HepG2 (cell line): ENCODE measurements at regions not wholly inside any gene's neighbourhood (a gene's known extent, or its start where the extent isn't known, plus 50 kb on each side); places are given as distances from the start of the nearest gene placed in this dataset.

Experiments
- ATAC-seq: fragments of 200-7000 bp; cut with Tn5 transposase; 3 replicates; pipeline ENCODE4 v1.9.1; 2020; ENCODE audit warnings: mild to moderate bottlenecking, moderate library complexity
- BruUV-seq: library from RNA; stranded (reverse); fragments of 400-500 nt; replicated peaks from 2 replicates; lab custom pipeline; 2021; lab: Mats Ljungman, UMichigan
- CTCF ChIA-PET: fragments of 300-600 bp; formaldehyde crosslinking; extraction: SDS; loops from one replicate; lab custom pipeline; 2021; ENCODE audit warnings: low total read pairs, inconsistent platforms, low intra/inter-chr PET ratio; lab: Yijun Ruan, JAX
- POLR2A ChIA-PET: fragments of 350-600 bp; sonication (Branson Sonifier 250); formaldehyde crosslinking; loops from one replicate; lab custom pipeline; 2020; ENCODE audit warnings: antibody characterized with exemption, inconsistent platforms; lab: Yijun Ruan, JAX
- DNase-seq: peaks from one replicate; pipeline ENCODE4 v3.0.0-alpha.2; 2015; ENCODE audit warnings: low spot score
- FAIRE-seq: peaks from 3 replicates; lab custom pipeline; 2011; peaks lifted over from hg19 to GRCh38; lab: Jason Lieb, UNC
- H2AFZ ChIP-seq: one replicate; pipeline ENCODE4 v1.6.1; 2011; ENCODE audit warnings: low read length, inconsistent platforms
- H3K27ac ChIP-seq: fragments of 300-600 bp; 3 replicates; pipeline ENCODE4 v1.8.0; 2011; ENCODE audit warnings: mixed run types, mild to moderate bottlenecking, mixed read lengths, low read length, inconsistent platforms; ENCODE audit not compliant: insufficient read depth; ENCODE audit errors: extremely low read length
- H3K27me3 ChIP-seq, 2 experiments: fragments of 200-600 bp in 1 of 2; 2 replicates in 1 of 2; 3 replicates in 1 of 2; pipeline versions ENCODE4 v1.6.0 to v1.8.0; 2011; ENCODE audit warnings: low read length in 2 of 2, mild to moderate bottlenecking in 2 of 2, moderate library complexity in 2 of 2, inconsistent platforms in 1 of 2; ENCODE audit not compliant: insufficient read depth in 2 of 2, control insufficient read depth in 1 of 2
- H3K36me3 ChIP-seq, 2 experiments: fragments of 200-600 bp in 1 of 2; replicated peaks in 1 of 2; 2 replicates in 1 of 2; 3 replicates in 1 of 2; pipeline versions ENCODE4 v1.5.1 to v1.8.0; 2011; ENCODE audit warnings: low read length in 2 of 2, inconsistent platforms in 1 of 2; ENCODE audit not compliant: insufficient read depth in 2 of 2, control insufficient read depth in 1 of 2
- H3K4me1 ChIP-seq: 2 replicates; pipeline ENCODE4 v1.5.1; 2012; ENCODE audit warnings: low read length, inconsistent platforms; ENCODE audit not compliant: insufficient read depth
- H3K4me2 ChIP-seq: 2 replicates; pipeline ENCODE4 v1.6.0; 2011; ENCODE audit warnings: low read depth, low read length, inconsistent platforms
- H3K4me3 ChIP-seq, 3 experiments: fragments of 200-600 bp in 1 of 3; sonication (generic), shearing (Covaris generic) in 1 of 3; replicated peaks in 1 of 3; 2 replicates each; pipeline ENCODE4 v1.5.1; 2011 to 2016; ENCODE audit warnings: low read length in 3 of 3, inconsistent platforms in 2 of 3, low read depth in 2 of 3, mild to moderate bottlenecking in 2 of 3, control low read depth in 1 of 3, mixed read lengths in 1 of 3; ENCODE audit not compliant: insufficient read depth in 1 of 3
- H3K79me2 ChIP-seq: one replicate; pipeline ENCODE4 v1.6.1; 2011; ENCODE audit warnings: low read length, inconsistent platforms; ENCODE audit not compliant: insufficient read depth
- H3K9ac ChIP-seq: 2 replicates; pipeline ENCODE4 v1.6.0; 2011; ENCODE audit warnings: mild to moderate bottlenecking, low read depth, low read length, inconsistent platforms; ENCODE audit not compliant: insufficient read depth
- H3K9me3 ChIP-seq: 2 replicates; pipeline ENCODE4 v1.5.1; 2012; ENCODE audit warnings: mild to moderate bottlenecking, low read length
- H4K20me1 ChIP-seq: 2 replicates; pipeline ENCODE4 v1.6.0; 2011; ENCODE audit warnings: inconsistent platforms, mild to moderate bottlenecking, low read length, moderate library complexity; ENCODE audit not compliant: insufficient read depth
- ISX ChIP-seq: sonication (generic); formaldehyde crosslinking; conservative IDR thresholded peaks from 2 replicates; pipeline ENCODE4 v1.5.0; 2020; ENCODE audit warnings: missing genetic modification reagents
- KDM6A ChIP-seq: IDR thresholded peaks from 2 replicates; pipeline ENCODE4 v1.6.1; 2016; ENCODE audit warnings: low read depth
- KLF12 ChIP-seq: sonication (generic); formaldehyde crosslinking; IDR thresholded peaks from 2 replicates; pipeline ENCODE4 v1.4.0; 2020; ENCODE audit warnings: missing genetic modification reagents, borderline replicate concordance
- NFRKB ChIP-seq: fragments of 450-650 bp; IDR thresholded peaks from 2 replicates; pipeline ENCODE4 v1.6.1; 2017
- TAF15 ChIP-seq: fragments of 200-400 bp; formaldehyde crosslinking; IDR thresholded peaks from one replicate; pipeline ENCODE4 v1.6.1; 2018; ENCODE audit warnings: mild to moderate bottlenecking, low read depth, low read length; ENCODE audit not compliant: poor library complexity, severe bottlenecking
- ZBTB3 ChIP-seq: sonication (generic); formaldehyde crosslinking; IDR thresholded peaks from 2 replicates; pipeline ENCODE4 v1.4.0; 2020; ENCODE audit warnings: low read depth, mild to moderate bottlenecking, moderate library complexity, missing genetic modification reagents, borderline replicate concordance
- WGBS: methylation state at CpG from one replicate; pipeline ENCODE4 v1.1.6; 2017; ENCODE audit warnings: low lambda C conversion rate; 5-methylcytosine and 5-hydroxymethylcytosine counted together
- in situ Hi-C: cut with HindIII; loops from 2 replicates; pipeline ENCODE4 v1.10.0; 2017; ENCODE audit warnings: low pct_unique_long_range_greater_than_20kb; ENCODE audit not compliant: extremely low pct_ligation_motif_present
- intact Hi-C: fragments of 100-400 bp; cut with micrococcal nuclease; formaldehyde crosslinking; loops from one replicate; pipeline ENCODE4 v1.10.0; 2022; ENCODE audit not compliant: unreplicated experiment
- TF ChIP-seq, protein P1 (sequence below): sonication (generic); formaldehyde crosslinking; IDR thresholded peaks from 2 replicates; pipeline ENCODE4 v1.8.1; 2023; ENCODE audit warnings: mild to moderate bottlenecking, moderate library complexity, missing genetic modification reagents
- TF ChIP-seq, protein P2 (sequence below): sonication (generic); formaldehyde crosslinking; IDR thresholded peaks from 2 replicates; pipeline ENCODE4 v1.4.0; 2020; ENCODE audit warnings: missing genetic modification reagents
- TF ChIP-seq, protein P3 (sequence below): sonication (generic); formaldehyde crosslinking; IDR thresholded peaks from 2 replicates; pipeline ENCODE4 v1.5.0; 2020; ENCODE audit warnings: mild to moderate bottlenecking, missing genetic modification reagents, moderate library complexity

DNA sequence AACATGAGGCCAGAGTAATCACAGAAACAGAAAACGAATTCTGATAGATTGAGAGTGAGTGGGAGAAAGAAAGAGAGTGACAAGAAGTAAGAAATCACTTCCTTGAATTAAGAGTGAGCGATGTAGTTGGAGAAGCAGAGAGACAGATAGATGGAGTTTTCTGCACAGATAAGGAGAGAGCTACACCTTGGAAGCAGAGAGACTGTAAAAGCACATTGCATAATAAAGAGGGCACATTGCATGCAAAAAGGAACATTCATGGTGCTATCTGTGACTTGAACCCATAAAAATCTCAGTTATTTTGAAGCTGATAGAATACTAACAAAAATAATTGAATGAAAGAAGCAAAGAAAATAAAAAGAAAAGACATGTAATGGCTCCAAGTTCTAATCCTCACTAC is 943.8 kb downstream of the NR2F1-AS1 start:
- BruUV-seq: no TSS peak
- H3K4me2 ChIP-seq: no peak overlapping the region
- H4K20me1 ChIP-seq: no peaks in the 10 kb centered on the region
- TF ChIP-seq ZBTB3: no peak
- TF ChIP-seq, protein P1, sequence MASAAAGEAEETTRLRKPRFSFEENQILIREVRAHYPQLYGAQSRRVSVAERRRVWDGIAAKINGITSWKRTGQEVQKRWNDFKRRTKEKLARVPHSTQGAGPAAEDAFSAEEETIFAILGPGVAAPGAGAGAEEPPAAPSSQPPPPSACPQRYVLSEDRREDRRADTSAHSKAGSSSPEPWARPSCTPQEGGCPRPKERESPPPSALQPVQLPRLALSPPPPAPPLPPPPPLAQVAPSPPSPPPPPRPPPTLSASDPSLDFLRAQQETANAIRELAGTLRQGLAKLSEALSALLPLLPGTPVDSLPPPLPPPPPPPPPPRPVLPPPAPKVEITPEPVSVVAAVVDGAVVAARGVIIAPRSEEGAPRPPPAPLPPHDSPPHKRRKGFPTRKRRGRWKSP (CRISPR knock-in tag): no peak
- TF ChIP-seq TAF15: no peak
- TF ChIP-seq KLF12 (CRISPR knock-in tag): no peak
- TF ChIP-seq NFRKB: no peak
- TF ChIP-seq, protein P2, sequence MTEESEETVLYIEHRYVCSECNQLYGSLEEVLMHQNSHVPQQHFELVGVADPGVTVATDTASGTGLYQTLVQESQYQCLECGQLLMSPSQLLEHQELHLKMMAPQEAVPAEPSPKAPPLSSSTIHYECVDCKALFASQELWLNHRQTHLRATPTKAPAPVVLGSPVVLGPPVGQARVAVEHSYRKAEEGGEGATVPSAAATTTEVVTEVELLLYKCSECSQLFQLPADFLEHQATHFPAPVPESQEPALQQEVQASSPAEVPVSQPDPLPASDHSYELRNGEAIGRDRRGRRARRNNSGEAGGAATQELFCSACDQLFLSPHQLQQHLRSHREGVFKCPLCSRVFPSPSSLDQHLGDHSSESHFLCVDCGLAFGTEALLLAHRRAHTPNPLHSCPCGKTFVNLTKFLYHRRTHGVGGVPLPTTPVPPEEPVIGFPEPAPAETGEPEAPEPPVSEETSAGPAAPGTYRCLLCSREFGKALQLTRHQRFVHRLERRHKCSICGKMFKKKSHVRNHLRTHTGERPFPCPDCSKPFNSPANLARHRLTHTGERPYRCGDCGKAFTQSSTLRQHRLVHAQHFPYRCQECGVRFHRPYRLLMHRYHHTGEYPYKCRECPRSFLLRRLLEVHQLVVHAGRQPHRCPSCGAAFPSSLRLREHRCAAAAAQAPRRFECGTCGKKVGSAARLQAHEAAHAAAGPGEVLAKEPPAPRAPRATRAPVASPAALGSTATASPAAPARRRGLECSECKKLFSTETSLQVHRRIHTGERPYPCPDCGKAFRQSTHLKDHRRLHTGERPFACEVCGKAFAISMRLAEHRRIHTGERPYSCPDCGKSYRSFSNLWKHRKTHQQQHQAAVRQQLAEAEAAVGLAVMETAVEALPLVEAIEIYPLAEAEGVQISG (CRISPR knock-in tag): no peak
- no peak for TF ChIP-seq KDM6A
- TF ChIP-seq, protein P3, sequence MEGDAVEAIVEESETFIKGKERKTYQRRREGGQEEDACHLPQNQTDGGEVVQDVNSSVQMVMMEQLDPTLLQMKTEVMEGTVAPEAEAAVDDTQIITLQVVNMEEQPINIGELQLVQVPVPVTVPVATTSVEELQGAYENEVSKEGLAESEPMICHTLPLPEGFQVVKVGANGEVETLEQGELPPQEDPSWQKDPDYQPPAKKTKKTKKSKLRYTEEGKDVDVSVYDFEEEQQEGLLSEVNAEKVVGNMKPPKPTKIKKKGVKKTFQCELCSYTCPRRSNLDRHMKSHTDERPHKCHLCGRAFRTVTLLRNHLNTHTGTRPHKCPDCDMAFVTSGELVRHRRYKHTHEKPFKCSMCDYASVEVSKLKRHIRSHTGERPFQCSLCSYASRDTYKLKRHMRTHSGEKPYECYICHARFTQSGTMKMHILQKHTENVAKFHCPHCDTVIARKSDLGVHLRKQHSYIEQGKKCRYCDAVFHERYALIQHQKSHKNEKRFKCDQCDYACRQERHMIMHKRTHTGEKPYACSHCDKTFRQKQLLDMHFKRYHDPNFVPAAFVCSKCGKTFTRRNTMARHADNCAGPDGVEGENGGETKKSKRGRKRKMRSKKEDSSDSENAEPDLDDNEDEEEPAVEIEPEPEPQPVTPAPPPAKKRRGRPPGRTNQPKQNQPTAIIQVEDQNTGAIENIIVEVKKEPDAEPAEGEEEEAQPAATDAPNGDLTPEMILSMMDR (CRISPR knock-in tag): no peak
- TF ChIP-seq ISX (CRISPR knock-in tag): no peak
- DNase-seq (no peak), ATAC-seq (no peak), FAIRE-seq (no peak)
- H2AFZ ChIP-seq: no peak overlapping the region
- WGBS: 40% methylated on average over 2 of the region's 2 CpGs
- POLR2A ChIA-PET: no interaction called here
- no peaks in the 10 kb centered on the region for H3K27me3 ChIP-seq
- peaks cover 19% of the 10 kb centered on the region for H3K4me1 ChIP-seq
- no peaks in the 10 kb centered on the region for H3K79me2 ChIP-seq
- no peaks in the 10 kb centered on the region for H3K36me3 ChIP-seq
- H3K9me3 ChIP-seq: no peaks in the 10 kb centered on the region
- H3K4me3 ChIP-seq: no peak overlapping the region
- H3K27ac ChIP-seq: no peak overlapping the region
- in situ Hi-C loops: no loop called here
- intact Hi-C loops: no loop called here
- H3K9ac ChIP-seq: no peak overlapping the region
- CTCF ChIA-PET: no interaction called here
